Neural cell (in vitro differentiated cells): ENCODE measurements at regions not wholly inside any gene's neighbourhood (a gene's known extent, or its start where the extent isn't known, plus 50 kb on each side); places are given as distances from the start of the nearest gene placed in this dataset.

Experiments used
- H2AFZ ChIP-seq: fragments of 200-600, 300-800 bp; sonication (generic), shearing (Covaris generic); 2 replicates; pipeline ENCODE4 v1.6.0; 2014; ENCODE audit warnings: low read depth, mild to moderate bottlenecking, antibody characterized with exemption, low read length, moderate library complexity
- H3F3A ChIP-seq: fragments of 200-600 bp; shearing (Covaris generic); 2 replicates; pipeline ENCODE4 v1.6.1; 2016; ENCODE audit warnings: mild to moderate bottlenecking, moderate library complexity, mixed read lengths, antibody characterized with exemption, low read length; ENCODE audit not compliant: insufficient read depth, poor library complexity, severe bottlenecking
- H3K27ac ChIP-seq: fragments of 200-600, 300-800 bp; sonication (generic), shearing (Covaris generic); 2 replicates; pipeline ENCODE4 v1.5.1; 2014; ENCODE audit warnings: mild to moderate bottlenecking, low read length, moderate library complexity
- H3K27me3 ChIP-seq: fragments of 300-800, 200-600 bp; sonication (generic), shearing (Covaris generic); 2 replicates; pipeline ENCODE4 v1.6.0; 2014; ENCODE audit warnings: mild to moderate bottlenecking, low read depth, low read length, moderate library complexity; ENCODE audit not compliant: insufficient read depth
- H3K36me3 ChIP-seq: fragments of 300-800, 200-600 bp; sonication (generic), shearing (Covaris generic); 2 replicates; pipeline ENCODE4 v1.5.1; 2014; ENCODE audit warnings: mild to moderate bottlenecking, antibody characterized with exemption, low read length, moderate library complexity; ENCODE audit not compliant: insufficient read depth
- H3K4me2 ChIP-seq: fragments of 300-800, 200-600 bp; sonication (generic), shearing (Covaris generic); 2 replicates; pipeline ENCODE4 v1.6.0; 2014; ENCODE audit warnings: mild to moderate bottlenecking, low read length
- H3K4me3 ChIP-seq: fragments of 300-800, 200-600 bp; sonication (generic), shearing (Covaris generic); 2 replicates; pipeline ENCODE4 v1.5.1; 2014; ENCODE audit warnings: mild to moderate bottlenecking, low read length, moderate library complexity
- H3K79me2 ChIP-seq: fragments of 200-600 bp; shearing (Covaris generic); replicated peaks from 2 replicates; pipeline ENCODE4 v1.6.0; 2014; ENCODE audit warnings: mild to moderate bottlenecking, low read length, moderate library complexity; ENCODE audit not compliant: insufficient read depth
- H3K9ac ChIP-seq: fragments of 300-800, 200-600 bp; sonication (generic), shearing (Covaris generic); 2 replicates; pipeline ENCODE4 v1.6.1; 2016; ENCODE audit warnings: mild to moderate bottlenecking, low read length, mixed read lengths
- H3K9me2 ChIP-seq: fragments of 200-600 bp; shearing (Covaris generic); 2 replicates; pipeline ENCODE4 v1.6.1; 2016; ENCODE audit warnings: mild to moderate bottlenecking, low read length, mixed read lengths; ENCODE audit not compliant: insufficient read depth
- H3K9me3 ChIP-seq: fragments of 200-600, 300-800 bp; sonication (generic), shearing (Covaris generic); 2 replicates; pipeline ENCODE4 v1.6.1; 2016; ENCODE audit warnings: mild to moderate bottlenecking, mixed run types, low read length, moderate library complexity, mixed read lengths
- H4K20me1 ChIP-seq: fragments of 200-600 bp; shearing (Covaris generic); 2 replicates; pipeline ENCODE4 v1.6.1; 2016; ENCODE audit warnings: mild to moderate bottlenecking, mixed run types; ENCODE audit not compliant: insufficient read depth
- CTCF ChIP-seq: fragments of 450-650 bp; IDR thresholded peaks from 2 replicates; pipeline ENCODE4 v1.5.1; 2014; ENCODE audit warnings: antibody characterized with exemption, mild to moderate bottlenecking, moderate library complexity; ENCODE audit not compliant: poor library complexity, severe bottlenecking
- EP300 ChIP-seq: fragments of 450-650 bp; conservative IDR thresholded peaks from 2 replicates; pipeline ENCODE4 v1.6.1; 2014; ENCODE audit warnings: antibody characterized with exemption, mild to moderate bottlenecking, moderate library complexity; ENCODE audit not compliant: poor library complexity, severe bottlenecking
- EZH2 ChIP-seq: fragments of 200-600, 300-800 bp; shearing (Covaris generic), sonication (generic); IDR thresholded peaks from 2 replicates; pipeline ENCODE4 v1.6.1; 2014; ENCODE audit warnings: antibody characterized with exemption, low read length, borderline replicate concordance, mild to moderate bottlenecking; ENCODE audit not compliant: insufficient read depth, poor library complexity, severe bottlenecking
- MXI1 ChIP-seq: fragments of 450-650 bp; conservative IDR thresholded peaks from 2 replicates; pipeline ENCODE4 v1.6.1; 2014; ENCODE audit warnings: antibody characterized with exemption, mild to moderate bottlenecking; ENCODE audit not compliant: poor library complexity, severe bottlenecking
- RAD21 ChIP-seq: fragments of 450-650 bp; conservative IDR thresholded peaks from 2 replicates; pipeline ENCODE4 v1.6.1; 2014; ENCODE audit warnings: antibody characterized with exemption, mild to moderate bottlenecking, moderate library complexity
- SMC3 ChIP-seq: fragments of 450-650 bp; conservative IDR thresholded peaks from 2 replicates; pipeline ENCODE4 v1.6.1; 2014; ENCODE audit warnings: antibody characterized with exemption, mild to moderate bottlenecking, moderate library complexity; ENCODE audit not compliant: poor library complexity
- TF ChIP-seq, protein P1 (sequence below): IDR thresholded peaks from 2 replicates; pipeline ENCODE4 v1.6.1; 2012; ENCODE audit warnings: borderline replicate concordance

DNA sequence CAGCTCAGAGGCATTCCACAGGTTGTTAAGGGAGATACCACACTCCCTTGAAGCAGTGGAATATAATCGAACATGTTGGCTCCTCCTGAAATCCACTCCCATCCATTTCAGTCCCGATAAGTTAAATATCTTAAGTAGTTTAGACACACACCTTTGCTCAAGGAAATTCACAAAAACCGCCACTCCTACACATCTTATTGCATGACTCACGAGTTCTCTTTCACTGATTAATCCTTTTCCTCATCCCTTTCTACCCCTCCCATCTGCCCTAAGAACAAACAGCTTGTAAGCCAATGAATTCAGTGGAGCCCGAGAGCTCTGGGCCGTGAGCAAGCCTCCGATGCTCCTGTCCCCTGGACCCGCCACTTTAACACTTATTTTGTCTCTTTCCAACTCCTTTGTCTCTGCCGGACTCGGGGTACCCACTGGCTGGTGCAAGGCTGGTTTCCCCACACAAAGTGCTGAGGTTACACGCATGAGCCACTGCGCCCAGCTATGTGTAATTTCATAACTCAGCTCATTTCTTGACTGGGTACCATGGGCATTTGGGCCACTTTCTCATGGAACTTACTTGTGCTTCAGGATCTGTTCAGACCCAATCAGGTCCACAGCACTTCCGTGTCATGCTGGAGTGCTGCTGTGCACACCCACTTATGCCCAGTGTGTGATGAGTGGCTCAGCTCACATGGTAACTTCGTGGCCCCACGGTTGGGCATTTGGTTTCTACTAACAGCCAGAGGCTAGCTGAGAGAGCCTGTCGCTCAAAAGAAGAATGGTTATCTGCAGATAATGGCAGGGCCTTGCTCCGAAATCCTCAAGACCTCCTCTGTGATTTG, 171.8 kb upstream of the ALG10B start:
- H3K9me3 ChIP-seq = peaks cover 13% of the 10 kb centered on the region
- no peaks in the 10 kb centered on the region for H3K27me3 ChIP-seq

DNA sequence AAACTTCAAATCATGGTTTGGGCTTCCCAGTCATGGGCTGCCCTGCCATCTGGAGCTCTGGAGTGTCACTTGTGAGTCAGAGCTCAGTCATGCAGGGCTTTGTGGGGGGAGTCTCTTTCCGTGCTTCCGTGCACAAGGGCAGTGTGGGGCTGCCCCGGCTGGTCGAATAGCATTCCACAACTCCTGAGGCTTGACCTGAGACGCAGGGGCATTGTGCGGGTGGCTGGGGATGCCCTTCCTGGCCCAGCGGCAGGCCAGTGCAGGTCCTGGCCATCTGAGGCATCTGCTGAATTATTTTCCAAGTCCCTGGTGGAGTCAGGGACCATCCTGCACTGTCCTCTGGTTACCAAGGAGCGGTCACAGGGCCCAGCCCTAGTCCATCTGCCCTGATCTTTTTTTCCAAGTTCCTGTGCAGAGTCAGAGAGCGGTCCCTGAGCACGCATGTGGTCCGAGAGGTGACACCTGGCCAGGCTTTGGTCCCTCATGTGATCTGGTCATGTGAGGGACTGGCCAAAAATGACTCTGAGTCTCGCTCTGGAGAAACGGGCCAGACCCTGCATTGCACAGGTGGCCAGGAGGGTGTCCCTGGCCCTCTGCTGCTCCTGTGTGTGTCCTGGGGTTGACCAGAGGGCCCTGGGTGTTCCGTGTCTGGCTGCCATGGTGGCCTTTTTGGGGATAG, 167.0 kb upstream of the ALG10B start:
- H2AFZ ChIP-seq = no peak overlapping the region
- TF ChIP-seq EZH2 = no peak
- TF ChIP-seq, protein P1, sequence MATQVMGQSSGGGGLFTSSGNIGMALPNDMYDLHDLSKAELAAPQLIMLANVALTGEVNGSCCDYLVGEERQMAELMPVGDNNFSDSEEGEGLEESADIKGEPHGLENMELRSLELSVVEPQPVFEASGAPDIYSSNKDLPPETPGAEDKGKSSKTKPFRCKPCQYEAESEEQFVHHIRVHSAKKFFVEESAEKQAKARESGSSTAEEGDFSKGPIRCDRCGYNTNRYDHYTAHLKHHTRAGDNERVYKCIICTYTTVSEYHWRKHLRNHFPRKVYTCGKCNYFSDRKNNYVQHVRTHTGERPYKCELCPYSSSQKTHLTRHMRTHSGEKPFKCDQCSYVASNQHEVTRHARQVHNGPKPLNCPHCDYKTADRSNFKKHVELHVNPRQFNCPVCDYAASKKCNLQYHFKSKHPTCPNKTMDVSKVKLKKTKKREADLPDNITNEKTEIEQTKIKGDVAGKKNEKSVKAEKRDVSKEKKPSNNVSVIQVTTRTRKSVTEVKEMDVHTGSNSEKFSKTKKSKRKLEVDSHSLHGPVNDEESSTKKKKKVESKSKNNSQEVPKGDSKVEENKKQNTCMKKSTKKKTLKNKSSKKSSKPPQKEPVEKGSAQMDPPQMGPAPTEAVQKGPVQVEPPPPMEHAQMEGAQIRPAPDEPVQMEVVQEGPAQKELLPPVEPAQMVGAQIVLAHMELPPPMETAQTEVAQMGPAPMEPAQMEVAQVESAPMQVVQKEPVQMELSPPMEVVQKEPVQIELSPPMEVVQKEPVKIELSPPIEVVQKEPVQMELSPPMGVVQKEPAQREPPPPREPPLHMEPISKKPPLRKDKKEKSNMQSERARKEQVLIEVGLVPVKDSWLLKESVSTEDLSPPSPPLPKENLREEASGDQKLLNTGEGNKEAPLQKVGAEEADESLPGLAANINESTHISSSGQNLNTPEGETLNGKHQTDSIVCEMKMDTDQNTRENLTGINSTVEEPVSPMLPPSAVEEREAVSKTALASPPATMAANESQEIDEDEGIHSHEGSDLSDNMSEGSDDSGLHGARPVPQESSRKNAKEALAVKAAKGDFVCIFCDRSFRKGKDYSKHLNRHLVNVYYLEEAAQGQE = no peak
- no peak for TF ChIP-seq CTCF
- no peak for TF ChIP-seq MXI1
- no peak for TF ChIP-seq RAD21
- TF ChIP-seq EP300 = no peak

More for the DNA sequence above, 171.8 kb upstream of the ALG10B start:
- no peak overlapping the region for H2AFZ ChIP-seq
- no peaks in the 10 kb centered on the region for H4K20me1 ChIP-seq
- H3K9me2 ChIP-seq = no peaks in the 10 kb centered on the region
- H3F3A ChIP-seq = no peaks in the 10 kb centered on the region
- no peak overlapping the region for H3K4me2 ChIP-seq
- no peak overlapping the region for H3K4me3 ChIP-seq
- H3K27ac ChIP-seq = no peak overlapping the region
- H3K36me3 ChIP-seq = no peaks in the 10 kb centered on the region
- TF ChIP-seq SMC3 (no peak), MXI1 (no peak), CTCF (no peak), RAD21 (no peak), EZH2 (no peak)
- TF ChIP-seq, protein P1 = no peak
- no peaks in the 10 kb centered on the region for H3K79me2 ChIP-seq
- H3K9ac ChIP-seq = no peak overlapping the region

More for the DNA sequence above, 167.0 kb upstream of the ALG10B start:
- Histone ChIP-seq H3K79me2 (no peaks in the 10 kb centered on the region), H3K27ac (no peak overlapping the region), H4K20me1 (no peaks in the 10 kb centered on the region), H3K9ac (no peak overlapping the region), H3K9me3 (peaks cover 16% of the 10 kb centered on the region), H3K4me2 (no peak overlapping the region), H3F3A (no peaks in the 10 kb centered on the region), H3K36me3 (no peaks in the 10 kb centered on the region), H3K4me3 (no peak overlapping the region), H3K9me2 (no peaks in the 10 kb centered on the region), H3K27me3 (no peaks in the 10 kb centered on the region)
